ENCODE measurements at regions not wholly inside any gene's neighbourhood (a gene's known extent, or its start where the extent isn't known, plus 50 kb on each side); places are given as distances from the start of the nearest gene placed in this dataset.

GRCh38 chr11:80082406-80082805, 641.6 kb upstream of the TENM4 start:
- DNase-seq, result no peak

- DNase-seq, result no peak
Observed at GRCh38 chr11:80077113-80077512, 636.3 kb upstream of the TENM4 start.

- DNase-seq, result no peak
Observed at GRCh38 chr11:80074837-80075236, 634.0 kb upstream of the TENM4 start.

- DNase-seq, result no peak
Observed at GRCh38 chr11:80066291-80066690, 625.5 kb upstream of the TENM4 start.

GRCh38 chr11:80065086-80065485, 624.3 kb upstream of the TENM4 start:
- DNase-seq, result no peak

GRCh38 chr11:80061056-80061455, 620.2 kb upstream of the TENM4 start:
- DNase-seq, result no peak

GRCh38 chr11:80054582-80055165, 613.8 kb upstream of the TENM4 start:
- no peak for DNase-seq

- DNase-seq, result no peak
Observed at GRCh38 chr11:80048513-80048912, 607.7 kb upstream of the TENM4 start.

- DNase-seq, result no peak
Observed at GRCh38 chr11:80041136-80042000, 600.5 kb upstream of the TENM4 start.

- DNase-seq, result no peak
Observed at GRCh38 chr11:80034801-80035200, 594.0 kb upstream of the TENM4 start.

- no peak for DNase-seq
Observed at GRCh38 chr11:80031014-80031600, 590.3 kb upstream of the TENM4 start.

GRCh38 chr11:80028998-80029397, 588.2 kb upstream of the TENM4 start:
- no peak for DNase-seq

GRCh38 chr11:80024119-80024518, 583.3 kb upstream of the TENM4 start:
- no peak for DNase-seq

- no peak for DNase-seq
Observed at GRCh38 chr11:80023386-80023785, 582.6 kb upstream of the TENM4 start.

- no peak for DNase-seq
Observed at GRCh38 chr11:80010536-80010935, 569.7 kb upstream of the TENM4 start.

- DNase-seq, result no peak
Observed at GRCh38 chr11:80009081-80009480, 568.3 kb upstream of the TENM4 start.

- no peak for DNase-seq
Observed at GRCh38 chr11:80007616-80008015, 566.8 kb upstream of the TENM4 start.

GRCh38 chr11:79990141-79990540, 549.3 kb upstream of the TENM4 start:
- DNase-seq, result no peak

- no peak for DNase-seq
Observed at GRCh38 chr11:79982185-79982584, 541.4 kb upstream of the TENM4 start.

- no peak for DNase-seq
Observed at GRCh38 chr11:79980916-79981315, 540.1 kb upstream of the TENM4 start.

- no peak for DNase-seq
Observed at GRCh38 chr11:79973721-79974617, 533.1 kb upstream of the TENM4 start.

GRCh38 chr11:79971255-79971654, 530.4 kb upstream of the TENM4 start:
- DNase-seq, result no peak

- DNase-seq, result no peak
Observed at GRCh38 chr11:79966592-79966991, 525.8 kb upstream of the TENM4 start.

Measured in CD4-positive, alpha-beta T cell treated with Interleukin-4 for 1 hour (primary cell).